IPS-NIHi11 (cell line): ENCODE measurements at regions not wholly inside any gene's neighbourhood (a gene's known extent, or its start where the extent isn't known, plus 50 kb on each side); places are given as distances from the start of the nearest gene placed in this dataset.

Source experiments
- DNase-seq: peaks from one replicate; pipeline ENCODE4 v3.0.0; 2012; ENCODE audit warnings: mixed read lengths, low spot score

DNA sequence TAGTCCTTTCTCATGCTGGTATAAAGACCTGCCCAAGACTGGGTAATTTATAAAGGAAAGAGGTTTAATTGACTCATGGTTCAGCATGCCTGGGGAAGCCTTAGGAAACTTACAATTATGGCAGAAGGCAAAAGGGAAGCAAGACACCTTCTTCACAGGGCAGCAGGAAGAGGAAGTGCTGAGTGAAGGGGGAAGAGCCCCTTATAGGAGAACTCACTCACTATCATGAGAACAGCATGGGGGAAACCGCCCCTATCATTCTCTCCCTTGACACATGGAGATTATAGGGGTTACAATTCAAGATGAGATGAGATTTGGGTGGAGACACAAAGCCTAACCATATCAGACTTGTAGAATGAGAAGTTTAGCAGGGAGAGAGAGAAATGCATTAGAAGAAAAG lies 373.3 kb upstream of the DIAPH2 start:
- DNase-seq, result no peak

DNA sequence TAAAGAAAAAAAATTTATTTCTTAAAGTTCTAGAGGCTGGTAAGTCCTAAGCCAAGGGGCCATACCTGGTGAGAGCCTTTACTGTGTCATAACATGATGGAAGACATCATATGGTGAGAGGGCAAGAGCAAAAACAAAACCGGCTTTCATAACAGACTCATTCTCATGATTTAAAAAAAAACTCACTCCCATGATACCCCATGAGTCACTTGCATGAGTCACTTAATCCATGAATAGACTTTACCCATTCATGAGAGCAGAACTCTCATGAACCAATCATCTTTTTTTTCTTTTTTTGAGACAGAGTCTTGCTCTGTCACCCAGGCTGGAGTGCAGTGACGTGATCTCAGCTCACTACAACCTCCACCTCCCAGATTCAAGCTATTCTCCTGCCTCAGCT lies 369.7 kb upstream of the DIAPH2 start:
- no peak for DNase-seq

DNA sequence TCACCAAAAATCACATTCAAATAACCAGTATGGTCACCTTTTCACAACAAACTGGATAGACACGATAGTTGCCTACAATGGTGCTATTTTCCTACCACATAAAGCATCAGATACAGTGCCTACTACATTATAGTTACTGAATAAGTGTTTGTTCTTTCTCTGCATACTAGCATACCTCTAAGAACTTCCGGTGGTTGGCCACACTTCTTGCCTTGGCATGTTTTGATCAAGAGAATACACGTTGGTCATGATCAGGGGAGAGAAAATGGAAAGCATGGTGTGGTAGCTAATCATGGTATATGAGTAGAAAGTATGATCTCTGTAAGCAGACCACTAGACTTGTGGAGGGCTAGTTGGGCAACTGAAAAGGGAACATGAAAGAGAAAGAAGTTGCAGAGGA lies 322.8 kb upstream of the DIAPH2 start:
- DNase-seq, result no peak

DNA sequence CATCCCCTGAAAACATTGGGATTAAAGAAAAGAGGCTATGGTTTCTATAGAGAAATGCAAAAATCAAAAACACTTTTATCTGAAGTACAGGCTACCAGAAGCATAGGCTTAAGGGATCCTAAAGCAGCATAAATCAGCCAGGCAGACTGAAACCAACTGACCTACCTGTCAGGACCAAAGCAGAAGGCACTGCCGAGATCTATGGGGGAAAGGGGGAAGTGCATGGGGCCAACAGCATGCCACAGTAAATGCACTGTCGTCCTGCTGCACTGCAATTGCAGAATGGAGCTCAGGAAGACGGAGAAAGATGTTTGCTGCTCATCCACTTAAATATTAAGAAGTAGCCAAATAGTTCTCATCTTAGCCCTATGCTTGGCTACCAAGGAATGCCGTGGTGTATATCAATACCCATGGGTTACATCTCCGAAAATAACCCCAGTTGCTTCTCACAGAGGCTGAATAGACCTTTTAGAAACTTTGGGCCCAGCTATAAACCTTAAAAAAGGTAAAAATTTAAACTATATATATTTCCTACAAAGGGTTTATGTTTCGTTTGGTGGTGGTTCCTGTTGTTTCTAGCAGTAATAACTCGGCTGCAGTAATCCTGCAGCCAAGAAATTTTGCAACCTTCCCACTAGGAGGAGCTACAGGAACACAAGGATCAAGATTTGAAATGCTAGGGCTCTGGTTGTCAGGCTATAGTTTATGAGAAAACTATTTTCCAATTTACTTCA lies 312.2 kb upstream of the DIAPH2 start:
- peak; percentile 38 for DNase-seq

DNA sequence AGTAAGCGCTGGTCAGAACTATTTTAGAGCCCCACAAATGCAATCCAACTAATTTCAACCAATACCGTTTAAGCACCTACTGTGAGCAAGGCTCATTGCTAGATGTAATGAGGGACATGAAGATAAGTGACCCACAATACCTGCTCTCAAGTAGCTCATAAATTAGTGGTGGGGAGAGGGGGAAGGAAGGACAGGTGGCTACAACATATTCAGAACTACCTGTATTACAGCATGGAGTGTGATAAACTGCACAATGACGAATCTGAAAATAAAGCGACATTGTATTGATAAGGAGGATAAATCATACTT lies 311.6 kb upstream of the DIAPH2 start:
- no peak for DNase-seq

DNA sequence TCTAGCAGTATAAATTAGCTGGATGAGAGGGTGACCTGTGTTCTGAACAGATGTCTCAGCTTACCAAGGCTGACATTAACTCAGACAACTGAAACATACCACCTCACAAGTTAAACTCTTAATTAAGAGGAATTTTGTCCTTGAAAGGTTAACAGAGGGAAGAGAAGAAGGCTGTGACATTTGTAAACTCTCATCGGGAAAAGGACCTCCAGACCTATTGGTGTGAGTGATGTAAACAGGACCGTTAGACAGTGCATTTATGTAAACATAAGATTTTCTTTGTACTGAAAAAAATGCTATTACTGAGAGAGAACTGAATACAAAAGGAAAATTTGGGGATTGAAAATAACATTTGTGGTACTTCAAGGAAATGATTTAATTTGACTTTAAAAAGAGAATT lies 308.4 kb upstream of the DIAPH2 start:
- no peak for DNase-seq

DNA sequence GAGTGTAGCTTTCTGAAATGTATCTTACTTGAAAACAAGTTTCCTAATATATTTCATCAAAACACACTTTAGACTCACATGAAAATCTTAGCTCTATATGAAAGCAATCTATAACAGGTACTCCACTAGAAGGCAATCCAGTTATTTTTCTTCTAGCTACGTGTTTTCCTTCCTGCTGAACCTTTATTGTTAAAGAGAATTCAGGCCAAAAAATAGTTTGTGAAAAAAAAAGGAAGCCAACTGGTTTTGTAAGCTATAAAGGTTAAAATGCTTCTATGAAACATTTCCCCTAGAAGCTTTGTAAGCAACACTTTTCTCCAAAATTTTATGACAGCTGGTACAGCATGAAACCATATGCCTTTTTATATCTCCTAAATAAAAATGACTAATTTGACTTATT lies 304.7 kb upstream of the DIAPH2 start:
- DNase-seq, result no peak

DNA sequence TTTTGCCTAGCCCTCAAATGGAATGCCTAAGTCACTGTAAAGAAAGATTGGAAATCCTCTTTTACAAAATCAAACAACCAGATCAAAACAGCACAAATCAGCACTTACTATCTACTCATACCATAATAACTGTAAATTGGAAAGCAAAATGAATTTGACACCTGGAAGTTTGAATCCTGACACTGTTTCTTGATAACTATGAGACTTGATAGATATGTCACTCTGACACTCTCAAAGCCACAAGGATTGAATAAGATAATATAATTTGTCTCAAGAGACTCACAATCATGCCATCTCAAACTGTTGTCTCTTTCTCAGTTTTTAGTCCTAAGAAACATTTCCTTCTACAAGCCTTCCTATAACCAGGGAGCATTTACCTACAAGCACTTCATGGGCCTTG lies 302.6 kb upstream of the DIAPH2 start:
- no peak for DNase-seq

DNA sequence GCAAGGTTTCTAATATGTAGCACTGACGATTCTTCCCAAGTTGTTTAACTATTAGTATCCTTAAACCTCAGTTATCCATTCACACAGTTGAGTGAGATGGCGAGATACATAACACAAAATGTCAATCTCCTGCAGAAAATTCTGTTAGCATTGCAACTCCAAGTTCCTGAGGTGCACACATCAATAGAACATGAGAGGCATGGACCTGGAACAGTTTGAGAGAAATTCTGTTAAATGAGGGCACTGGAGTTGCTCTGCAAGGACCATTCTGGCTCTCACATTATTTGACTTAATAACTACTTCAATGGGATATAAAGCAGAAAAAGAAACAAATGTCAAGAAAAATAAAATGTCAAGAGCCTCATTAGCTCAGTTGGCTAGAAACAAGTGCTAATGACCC lies 301.2 kb upstream of the DIAPH2 start:
- DNase-seq, result no peak

DNA sequence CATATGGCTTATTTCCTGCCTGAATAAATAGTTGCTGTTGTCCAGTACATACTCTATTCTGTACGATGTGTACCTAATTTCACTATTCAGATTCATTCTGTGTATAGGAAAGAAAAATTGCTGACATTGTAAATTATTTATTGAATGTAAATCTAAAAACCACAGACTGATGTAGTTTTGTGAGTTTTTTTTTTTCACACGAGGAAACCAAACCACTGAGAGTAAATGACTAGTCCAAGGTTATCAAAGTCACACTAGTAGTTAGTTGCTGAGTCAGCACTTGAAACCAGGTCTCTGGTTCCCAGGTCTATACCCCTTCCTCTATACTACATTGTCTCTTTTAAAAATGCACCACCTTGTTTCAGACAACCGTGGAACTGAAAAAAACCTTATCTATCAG lies 298.3 kb upstream of the DIAPH2 start:
- DNase-seq, result no peak

DNA sequence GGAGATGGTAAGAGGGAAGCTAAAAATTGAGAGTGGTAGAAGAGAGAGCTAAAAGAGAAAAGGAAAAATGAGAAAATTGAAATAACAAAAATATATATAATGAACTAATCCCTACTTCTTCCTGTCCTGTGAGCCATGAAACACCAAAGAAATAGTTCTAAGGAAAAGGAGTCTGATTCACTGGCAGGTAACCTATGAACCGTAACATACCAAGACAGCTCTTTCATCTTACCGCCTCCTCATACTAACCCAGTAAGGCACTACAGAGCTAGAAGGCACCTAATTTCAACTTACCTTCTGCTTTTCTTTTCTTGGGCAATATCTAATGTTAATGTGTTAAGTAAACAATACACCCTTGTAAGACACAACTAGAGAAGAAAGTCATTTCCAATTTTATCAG lies 297.7 kb upstream of the DIAPH2 start:
- DNase-seq, result no peak

DNA sequence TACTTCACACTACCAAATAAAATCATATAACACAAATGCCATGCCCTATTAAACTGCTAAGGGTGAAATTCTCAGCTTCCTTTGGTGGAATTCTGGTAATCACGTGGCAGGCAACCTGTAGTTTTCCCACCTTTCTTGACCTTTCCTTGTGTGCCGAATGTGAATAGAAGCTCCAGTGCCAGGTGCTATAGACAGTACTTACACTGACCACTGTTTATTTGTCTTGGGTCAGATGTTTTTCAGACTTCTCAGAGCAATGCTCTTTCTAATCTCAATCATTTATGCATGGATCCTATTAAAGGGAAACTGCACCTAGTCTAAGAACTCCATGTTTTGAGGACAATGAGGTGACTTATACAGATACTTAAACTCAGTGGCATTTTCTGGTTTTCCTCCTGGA lies 296.8 kb upstream of the DIAPH2 start:
- no peak for DNase-seq

DNA sequence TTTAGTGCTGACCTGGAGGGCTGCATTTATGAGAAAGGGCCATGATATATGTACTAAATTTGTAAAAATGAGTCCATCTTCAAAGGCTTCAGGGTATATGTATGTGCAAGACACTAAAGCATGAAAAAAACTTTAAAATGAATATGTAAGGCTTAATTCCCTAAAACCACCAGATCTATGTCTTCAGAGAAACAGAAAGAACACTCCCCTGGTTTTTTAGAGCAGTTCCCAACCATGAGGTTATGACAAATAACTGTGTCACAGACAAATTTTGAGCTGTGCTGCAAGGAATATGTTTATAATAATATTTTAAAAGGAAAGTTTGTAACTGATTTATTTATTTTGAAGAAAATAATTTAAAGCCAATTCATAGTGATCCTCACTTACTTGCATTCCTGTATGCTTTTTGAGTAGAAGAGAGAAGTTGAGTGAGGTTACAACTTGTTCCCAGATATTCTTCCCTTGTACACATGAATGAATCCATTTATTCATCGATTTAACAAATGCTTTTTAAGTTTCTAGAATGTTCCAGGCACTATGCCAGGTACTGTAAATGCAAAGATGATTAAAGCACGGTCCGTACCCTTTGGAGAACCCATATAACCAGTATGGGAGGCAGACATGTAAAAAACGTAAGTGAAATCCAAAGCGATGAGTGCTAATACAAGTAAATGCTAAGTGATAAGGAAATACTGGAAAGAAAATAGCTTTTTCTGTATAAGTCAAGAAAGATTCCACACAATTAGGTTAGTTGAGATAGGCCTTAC lies 295.2 kb upstream of the DIAPH2 start:
- DNase-seq, result no peak

DNA sequence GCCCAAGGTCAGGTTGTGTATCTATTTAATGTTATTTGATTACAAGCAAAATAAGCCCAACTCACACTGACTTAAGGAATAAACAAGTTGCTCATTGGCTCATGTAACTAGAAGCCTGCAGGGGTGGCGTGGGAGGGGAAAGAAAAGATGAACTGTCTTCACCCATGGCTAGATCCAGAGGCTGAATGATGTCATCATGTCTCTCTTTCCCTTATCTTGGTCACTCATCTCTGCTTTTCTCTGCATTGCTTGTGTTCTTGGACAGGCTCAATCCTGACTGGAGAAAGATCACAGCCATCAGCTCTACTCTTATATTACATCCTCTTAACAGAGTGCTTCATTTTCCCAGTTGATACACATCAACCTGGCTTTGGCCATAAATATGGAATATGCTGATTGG lies 290.0 kb upstream of the DIAPH2 start:
- DNase-seq, result no peak

DNA sequence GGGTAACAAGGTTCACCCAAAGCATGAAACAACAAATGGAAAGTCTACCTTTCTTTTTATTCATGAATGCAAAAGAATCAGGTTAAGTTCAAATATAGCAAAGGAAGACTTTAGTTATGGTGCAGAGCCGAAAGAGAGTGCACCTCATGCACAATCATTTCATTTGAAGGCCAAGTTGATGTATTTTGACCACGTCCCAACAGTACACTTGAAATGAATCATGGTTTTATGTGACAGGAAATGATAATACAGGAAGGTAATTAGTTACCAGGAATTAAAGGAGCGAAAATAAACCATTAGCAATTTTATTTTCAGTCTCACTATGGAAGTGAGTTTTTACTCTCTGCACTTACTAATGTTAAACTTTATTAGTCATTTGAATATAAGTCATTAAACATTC lies 281.2 kb upstream of the DIAPH2 start:
- DNase-seq, result no peak

DNA sequence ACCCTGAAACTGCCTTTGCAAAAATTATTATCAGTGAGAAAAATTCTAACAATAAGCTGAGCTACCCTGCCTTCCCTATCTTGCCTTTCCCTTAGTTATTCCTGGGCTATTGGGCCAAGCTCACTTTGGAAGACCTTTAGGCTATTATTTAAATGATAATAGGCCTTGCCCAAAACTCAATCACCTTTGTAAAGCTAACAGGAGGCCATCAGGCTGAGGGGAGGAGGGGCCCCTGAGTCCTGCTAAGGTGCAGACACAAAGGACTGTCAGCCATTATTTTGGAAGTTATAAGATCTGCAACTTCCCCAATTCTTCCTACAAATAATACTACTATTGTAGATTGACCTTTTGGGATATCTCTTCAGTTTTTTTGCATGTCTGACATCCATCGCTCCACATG lies 278.8 kb upstream of the DIAPH2 start:
- peak; percentile 13 for DNase-seq

DNA sequence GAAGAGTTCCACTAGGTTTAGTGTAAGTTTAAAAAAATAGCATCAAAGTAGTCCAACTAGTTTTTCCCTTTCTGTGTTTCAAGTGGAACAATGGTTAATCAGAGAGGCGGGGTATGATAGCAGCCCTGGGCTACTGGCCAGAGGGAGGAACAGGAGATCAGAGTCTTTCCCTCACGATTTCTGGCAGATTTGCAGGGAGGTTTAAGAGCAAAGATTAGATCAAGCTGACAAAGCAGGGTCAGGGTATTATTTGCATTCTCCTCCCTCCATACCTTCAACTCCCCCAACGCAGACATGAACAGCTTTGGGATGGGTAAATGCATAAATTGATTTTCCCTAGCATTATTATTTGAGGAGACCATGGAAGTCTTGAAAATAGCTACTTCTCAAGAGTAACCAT lies 277.6 kb upstream of the DIAPH2 start:
- peak; percentile 16 for DNase-seq

DNA sequence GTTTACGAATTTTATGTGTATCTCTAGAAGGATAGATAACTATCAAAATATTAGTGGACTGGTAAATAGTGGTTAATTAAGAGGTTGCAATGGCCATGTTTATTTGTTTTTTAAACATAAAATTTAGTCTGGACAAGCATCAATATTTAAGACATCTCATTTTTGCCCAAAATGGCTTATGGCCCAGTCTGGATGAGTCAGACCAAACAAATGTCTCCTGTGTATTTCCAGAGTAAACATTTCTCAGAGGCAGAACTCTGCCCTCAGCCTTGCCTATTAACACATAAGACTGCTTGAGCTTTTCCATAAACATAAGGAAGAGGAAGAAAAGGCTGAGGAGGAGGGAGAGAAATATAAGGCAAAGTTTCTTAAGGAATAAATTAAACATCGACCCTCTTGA lies 277.1 kb upstream of the DIAPH2 start:
- no peak for DNase-seq

DNA sequence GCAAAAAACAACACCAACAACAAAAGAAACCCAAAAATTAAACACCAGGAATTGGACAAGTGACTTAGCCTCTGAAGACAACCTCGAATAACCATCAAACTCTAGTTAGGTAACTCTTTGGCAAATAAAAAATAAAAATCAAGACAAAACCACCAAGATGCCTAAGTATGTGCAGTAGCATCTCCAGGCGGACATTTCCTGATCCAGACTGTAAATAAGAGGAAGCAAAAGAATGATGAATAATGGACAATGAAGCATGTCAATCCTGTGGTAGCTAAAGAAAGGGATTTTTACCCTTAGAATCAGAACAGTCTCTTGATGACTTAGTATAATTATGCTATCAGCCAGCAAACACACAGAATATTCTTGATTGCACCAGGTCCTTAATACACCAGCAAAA lies 276.7 kb upstream of the DIAPH2 start:
- DNase-seq, result no peak

DNA sequence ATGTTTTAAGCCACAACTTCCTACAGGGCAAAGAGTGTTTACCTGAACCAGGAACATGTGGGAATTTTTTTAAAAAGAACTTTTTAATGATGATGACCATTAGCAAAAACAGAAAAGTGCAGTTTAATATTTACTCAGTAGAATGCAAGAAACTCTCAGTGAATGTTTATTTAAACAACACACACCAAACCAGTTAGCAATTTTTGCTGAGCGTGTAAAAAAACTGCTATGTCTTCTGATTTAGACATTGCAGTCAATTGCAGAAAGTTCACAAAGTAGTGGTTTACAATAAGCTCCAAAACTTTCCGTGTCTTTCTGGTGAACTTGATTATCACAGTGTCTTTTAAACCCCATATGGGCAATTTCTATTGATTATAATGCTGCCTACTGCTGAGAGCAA lies 273.7 kb upstream of the DIAPH2 start:
- no peak for DNase-seq

DNA sequence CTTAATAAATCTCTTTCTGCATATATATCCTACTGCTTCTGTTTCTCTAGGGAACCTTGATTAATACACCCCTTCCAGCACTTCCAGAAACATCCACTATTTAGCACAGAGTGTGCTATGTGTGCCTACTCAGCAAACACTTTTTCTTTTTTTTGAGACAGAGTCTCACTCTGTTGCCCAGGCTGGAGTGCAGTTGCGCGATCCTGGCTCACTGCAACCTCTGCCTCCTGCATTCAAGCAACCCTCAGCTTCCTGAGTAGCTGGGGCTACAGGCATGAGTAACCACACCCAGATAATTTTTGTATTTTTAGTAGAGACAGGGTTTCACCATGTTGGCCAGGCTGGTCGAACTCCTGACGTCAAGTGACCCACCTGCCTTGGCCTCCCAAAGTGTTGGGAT lies 266.9 kb upstream of the DIAPH2 start:
- no peak for DNase-seq

DNA sequence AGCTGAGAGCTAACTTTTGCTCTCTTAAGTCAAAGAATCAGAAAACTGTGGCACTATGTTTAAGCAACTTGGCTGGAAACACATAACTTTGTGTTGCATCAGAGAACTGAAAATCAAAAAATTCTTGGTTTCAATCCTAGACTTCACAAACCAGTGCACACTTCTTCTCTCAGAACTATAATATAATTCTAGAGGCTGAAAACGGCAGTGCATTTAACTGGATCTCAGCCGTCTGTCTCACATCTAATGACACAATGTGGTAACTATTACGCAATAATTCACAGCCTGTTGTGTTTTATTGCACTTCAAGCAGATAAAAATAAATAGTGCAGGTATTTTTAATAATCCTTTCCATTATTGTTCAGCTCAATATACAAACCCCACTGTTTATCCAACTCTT lies 260.6 kb upstream of the DIAPH2 start:
- no peak for DNase-seq

DNA sequence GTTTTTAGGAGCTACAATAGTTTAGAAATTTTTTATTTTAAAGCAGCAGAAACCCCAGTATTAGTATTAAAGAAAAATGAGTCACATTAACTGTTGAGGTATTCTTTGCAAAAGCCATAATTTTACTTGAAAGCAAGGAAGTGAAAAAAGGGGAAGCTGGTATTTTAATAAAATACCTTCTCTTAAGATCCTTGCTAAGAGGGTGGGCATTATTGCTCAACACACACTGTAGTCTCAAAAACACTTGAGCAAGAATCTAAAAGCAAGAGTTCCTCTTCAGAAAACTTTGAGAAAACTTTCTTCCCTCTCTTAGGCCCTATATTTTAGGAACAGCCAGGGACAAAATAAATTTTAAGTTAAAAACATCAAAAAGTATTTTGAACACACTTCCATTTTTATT lies 259.4 kb upstream of the DIAPH2 start:
- no peak for DNase-seq

DNA sequence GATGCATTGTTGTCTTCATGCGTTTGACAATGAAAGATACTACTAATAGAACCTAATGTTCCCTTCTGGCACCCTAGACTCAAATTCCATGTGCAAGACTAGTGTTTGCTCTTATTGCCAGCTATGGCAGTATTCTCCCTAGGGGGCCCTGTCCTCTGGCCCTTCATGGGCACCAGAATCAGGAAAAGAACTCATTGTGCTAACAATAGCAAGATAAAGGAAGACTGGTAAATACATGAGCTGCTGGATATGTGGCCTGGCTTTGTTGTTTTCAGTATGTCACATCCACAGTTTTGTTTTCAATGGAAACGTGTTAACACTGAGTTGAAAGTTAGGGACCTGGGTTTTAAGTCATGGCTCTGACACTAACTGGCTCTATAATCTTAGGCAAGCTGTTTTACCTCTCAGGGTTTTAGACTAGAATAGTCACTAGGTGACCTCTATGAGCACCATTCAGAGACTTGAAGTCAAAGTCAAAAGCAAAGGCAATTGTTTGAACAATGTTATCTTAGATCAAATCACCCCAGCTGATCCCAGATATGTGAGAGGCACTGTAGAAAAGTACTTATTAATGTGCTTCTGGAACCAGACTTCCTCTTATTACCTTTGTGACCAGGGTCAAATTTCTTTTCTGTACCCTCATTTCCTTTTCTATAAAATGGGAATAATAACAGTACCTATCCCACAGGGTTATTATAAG lies 253.7 kb upstream of the DIAPH2 start:
- no peak for DNase-seq
